OCI-LY1 (cell line): ENCODE measurements at regions not wholly inside any gene's neighbourhood (a gene's known extent, or its start where the extent isn't known, plus 50 kb on each side); places are given as distances from the start of the nearest gene placed in this dataset.
"Not testable (repeated sequence)": the region's sequence is repeated elsewhere in the genome, so short reads cannot be mapped to it uniquely, and the experiment has no call there.

ENCODE experiments used
- H2AFZ ChIP-seq: fragments of 200-600 bp; sonication (generic), shearing (Covaris generic); 2 replicates; pipeline ENCODE4 v1.6.0; 2014; ENCODE audit warnings: antibody characterized with exemption, mild to moderate bottlenecking, low read length
- H3F3A ChIP-seq: fragments of 200-600 bp; sonication (generic), shearing (Covaris generic); 2 replicates; pipeline ENCODE4 v1.6.0; 2014; ENCODE audit warnings: mild to moderate bottlenecking, antibody characterized with exemption, low read length, moderate library complexity; ENCODE audit not compliant: insufficient read depth
- H3K27ac ChIP-seq: fragments of 200-600 bp; sonication (generic); 2 replicates; pipeline ENCODE4 v1.5.1; 2014; ENCODE audit warnings: low read length, mixed run types, mild to moderate bottlenecking, low read depth; ENCODE audit not compliant: poor library complexity, severe bottlenecking
- H3K27me3 ChIP-seq: fragments of 200-600 bp; sonication (generic); 2 replicates; pipeline ENCODE4 v1.6.0; 2014; ENCODE audit warnings: antibody characterized with exemption, mild to moderate bottlenecking, low read length, moderate library complexity; ENCODE audit not compliant: insufficient read depth
- H3K36me3 ChIP-seq: fragments of 200-600 bp; sonication (generic); 2 replicates; pipeline ENCODE4 v1.6.1; 2014; ENCODE audit warnings: mild to moderate bottlenecking, antibody characterized with exemption, low read length, moderate library complexity, mixed read lengths; ENCODE audit not compliant: insufficient read depth
- H3K4me1 ChIP-seq: fragments of 200-600 bp; sonication (generic); 2 replicates; pipeline ENCODE4 v1.5.1; 2014; ENCODE audit warnings: mild to moderate bottlenecking, low read length, moderate library complexity; ENCODE audit not compliant: insufficient read depth, severe bottlenecking
- H3K4me2 ChIP-seq: fragments of 200-600 bp; sonication (generic), shearing (Covaris generic); 2 replicates; pipeline ENCODE4 v1.6.1; 2014; ENCODE audit warnings: low read length
- H3K4me3 ChIP-seq: fragments of 200-600 bp; sonication (generic); 2 replicates; pipeline ENCODE4 v1.5.1; 2014; ENCODE audit warnings: low read length, low read depth, mild to moderate bottlenecking, mixed read lengths; ENCODE audit not compliant: poor library complexity, severe bottlenecking
- H3K79me2 ChIP-seq: fragments of 200-600 bp; shearing (Covaris generic); 2 replicates; pipeline ENCODE4 v1.6.1; 2016; ENCODE audit warnings: mixed run types, low read length, mixed read lengths; ENCODE audit not compliant: insufficient read depth
- H3K9ac ChIP-seq: fragments of 200-600 bp; sonication (generic), shearing (Covaris generic); 2 replicates; pipeline ENCODE4 v1.6.1; 2014; ENCODE audit warnings: mild to moderate bottlenecking, low read length, mixed read lengths
- H3K9me2 ChIP-seq: fragments of 200-600 bp; sonication (generic), shearing (Covaris generic); 2 replicates; pipeline ENCODE4 v1.6.1; 2014; ENCODE audit warnings: low read depth, mild to moderate bottlenecking, low read length, mixed read lengths
- H3K9me3 ChIP-seq: fragments of 200-600 bp; shearing (Covaris generic); 2 replicates; pipeline ENCODE4 v1.6.1; 2014; ENCODE audit warnings: low read length, mixed read lengths
- H4K20me1 ChIP-seq: fragments of 200-600 bp; sonication (generic), shearing (Covaris generic); 2 replicates; pipeline ENCODE4 v1.6.0; 2016; ENCODE audit warnings: mild to moderate bottlenecking, low read length; ENCODE audit not compliant: insufficient read depth
- EZH2 ChIP-seq: fragments of 200-600 bp; sonication (generic), shearing (Covaris generic); IDR thresholded peaks from 2 replicates; pipeline ENCODE4 v1.8.0; 2017; ENCODE audit warnings: borderline replicate concordance, mixed run types, mild to moderate bottlenecking, antibody characterized with exemption, low read length, moderate library complexity, mixed read lengths
- TF ChIP-seq, protein P1 (sequence below): fragments of 200-600 bp; sonication (generic), shearing (Covaris generic); IDR thresholded peaks from 2 replicates; pipeline ENCODE4 v1.5.1; 2017; ENCODE audit warnings: mild to moderate bottlenecking, antibody characterized with exemption, low read length, moderate library complexity, mixed read lengths

DNA sequence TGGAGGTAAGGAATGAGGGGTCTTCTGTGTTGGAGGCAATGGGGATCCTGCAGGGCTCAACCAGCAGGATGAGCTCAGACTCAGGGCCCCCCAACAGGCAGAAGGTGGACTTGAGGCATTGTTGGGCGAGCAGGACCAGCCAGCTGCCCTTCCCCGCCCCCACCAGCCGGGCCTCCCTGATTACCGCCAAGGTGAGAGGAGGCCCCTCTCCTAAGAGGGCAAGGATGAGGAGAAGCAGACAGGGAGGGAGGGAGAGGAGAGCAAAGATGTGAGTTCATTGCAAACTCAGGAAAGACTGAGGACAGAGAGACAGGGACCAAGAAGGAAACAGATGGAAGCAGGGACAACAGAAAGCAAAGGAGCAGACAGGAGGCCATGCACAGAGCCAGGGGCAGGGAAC lies 272.8 kb upstream of the XYLT1 start:
- TF ChIP-seq, protein P1, sequence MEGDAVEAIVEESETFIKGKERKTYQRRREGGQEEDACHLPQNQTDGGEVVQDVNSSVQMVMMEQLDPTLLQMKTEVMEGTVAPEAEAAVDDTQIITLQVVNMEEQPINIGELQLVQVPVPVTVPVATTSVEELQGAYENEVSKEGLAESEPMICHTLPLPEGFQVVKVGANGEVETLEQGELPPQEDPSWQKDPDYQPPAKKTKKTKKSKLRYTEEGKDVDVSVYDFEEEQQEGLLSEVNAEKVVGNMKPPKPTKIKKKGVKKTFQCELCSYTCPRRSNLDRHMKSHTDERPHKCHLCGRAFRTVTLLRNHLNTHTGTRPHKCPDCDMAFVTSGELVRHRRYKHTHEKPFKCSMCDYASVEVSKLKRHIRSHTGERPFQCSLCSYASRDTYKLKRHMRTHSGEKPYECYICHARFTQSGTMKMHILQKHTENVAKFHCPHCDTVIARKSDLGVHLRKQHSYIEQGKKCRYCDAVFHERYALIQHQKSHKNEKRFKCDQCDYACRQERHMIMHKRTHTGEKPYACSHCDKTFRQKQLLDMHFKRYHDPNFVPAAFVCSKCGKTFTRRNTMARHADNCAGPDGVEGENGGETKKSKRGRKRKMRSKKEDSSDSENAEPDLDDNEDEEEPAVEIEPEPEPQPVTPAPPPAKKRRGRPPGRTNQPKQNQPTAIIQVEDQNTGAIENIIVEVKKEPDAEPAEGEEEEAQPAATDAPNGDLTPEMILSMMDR: no peak
- TF ChIP-seq EZH2: no peak
- no peak overlapping the region for H3K27ac ChIP-seq
- no peaks in the 10 kb centered on the region for H3K4me1 ChIP-seq
- no peaks in the 10 kb centered on the region for H3K27me3 ChIP-seq
- H3K79me2 ChIP-seq: no peaks in the 10 kb centered on the region
- no peak overlapping the region for H3K4me2 ChIP-seq
- no peak overlapping the region for H3K4me3 ChIP-seq
- H3K9me3 ChIP-seq: no peaks in the 10 kb centered on the region
- H3K9ac ChIP-seq: no peak overlapping the region
- H3K36me3 ChIP-seq: no peaks in the 10 kb centered on the region
- H2AFZ ChIP-seq: no peak overlapping the region
- H3F3A ChIP-seq: no peaks in the 10 kb centered on the region
- no peaks in the 10 kb centered on the region for H4K20me1 ChIP-seq
- no peaks in the 10 kb centered on the region for H3K9me2 ChIP-seq

DNA sequence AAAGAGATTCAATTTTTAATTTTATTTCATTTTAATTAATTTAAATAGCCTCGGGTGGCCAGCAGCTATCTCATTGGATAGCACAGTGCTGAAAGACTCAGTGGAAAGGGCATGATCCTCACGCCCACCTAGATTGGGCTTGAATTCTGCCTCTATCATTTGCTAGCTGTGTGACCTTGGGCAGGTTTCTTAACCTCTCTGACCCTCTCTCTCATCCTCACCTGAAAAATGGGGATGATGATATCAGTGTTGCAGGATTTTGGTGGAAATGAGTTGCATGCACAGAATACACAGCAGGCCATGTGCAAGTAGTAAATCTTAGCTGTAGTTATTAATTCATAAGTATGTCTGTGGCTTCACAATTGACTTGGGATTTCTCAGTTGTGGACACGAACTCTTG lies 272.4 kb upstream of the XYLT1 start:
- Histone ChIP-seq H3K4me1 (no peaks in the 10 kb centered on the region), H3K4me2 (no peak overlapping the region), H3K9ac (no peak overlapping the region)

DNA sequence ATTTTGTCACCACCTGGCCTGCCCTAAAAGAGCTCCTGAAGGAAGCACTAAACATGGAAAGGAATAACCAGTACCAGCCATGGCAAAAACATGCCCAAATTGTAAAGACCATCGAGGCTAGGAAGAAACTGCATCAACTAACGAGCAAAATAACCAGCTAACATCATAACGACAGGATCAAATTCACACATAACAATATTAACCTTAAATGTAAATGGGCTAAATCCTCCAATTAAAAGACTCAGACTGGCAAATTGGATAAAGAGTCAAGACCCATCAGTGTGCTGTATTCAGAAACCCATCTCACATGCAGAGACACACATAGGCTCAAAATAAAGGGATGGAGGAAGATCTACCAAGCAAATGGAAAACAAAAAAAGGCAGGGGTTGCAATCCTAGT lies 264.3 kb upstream of the XYLT1 start:
- H3K27me3 ChIP-seq, H4K20me1 ChIP-seq, H3K27ac ChIP-seq, H3K79me2 ChIP-seq, H3K4me1 ChIP-seq, H3K36me3 ChIP-seq, H2AFZ ChIP-seq, H3K9me2 ChIP-seq, H3F3A ChIP-seq, H3K4me3 ChIP-seq, H3K9ac ChIP-seq, H3K9me3 ChIP-seq, H3K4me2 ChIP-seq: not testable (repeated sequence)

More for the DNA sequence above, 272.4 kb upstream of the XYLT1 start:
- no peak overlapping the region for H3K4me3 ChIP-seq
- H2AFZ ChIP-seq: no peak overlapping the region
- H3K36me3 ChIP-seq: no peaks in the 10 kb centered on the region
- H3K79me2 ChIP-seq: no peaks in the 10 kb centered on the region
- no peaks in the 10 kb centered on the region for H3K9me2 ChIP-seq
- no peaks in the 10 kb centered on the region for H3F3A ChIP-seq
- no peaks in the 10 kb centered on the region for H4K20me1 ChIP-seq
- H3K27me3 ChIP-seq: no peaks in the 10 kb centered on the region
- no peak overlapping the region for H3K27ac ChIP-seq
- H3K9me3 ChIP-seq: no peaks in the 10 kb centered on the region
- TF ChIP-seq, protein P1: no peak
- no peak for TF ChIP-seq EZH2

DNA sequence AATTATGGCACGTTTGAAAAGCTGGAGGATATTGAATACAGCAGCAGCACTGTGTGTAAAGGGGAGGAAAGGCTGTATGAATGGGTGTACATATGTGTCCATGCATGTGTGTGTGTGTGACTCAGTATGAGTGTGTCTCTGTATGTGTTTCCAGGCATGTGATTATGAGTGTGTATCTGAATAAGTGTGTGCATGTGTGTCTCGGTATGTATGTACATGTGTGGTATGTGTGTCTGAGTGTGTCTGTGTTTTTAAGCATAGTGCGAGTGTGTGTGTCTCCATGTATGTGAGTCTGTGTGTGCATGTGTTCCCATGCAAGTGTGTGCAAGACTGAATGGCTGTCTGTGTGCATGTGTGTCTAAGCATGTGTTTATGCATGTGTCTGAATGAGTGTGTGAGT lies 259.1 kb upstream of the XYLT1 start:
- no peak overlapping the region for H2AFZ ChIP-seq
- H3K27me3 ChIP-seq: no peaks in the 10 kb centered on the region
- no peaks in the 10 kb centered on the region for H3K4me1 ChIP-seq
- H3K36me3 ChIP-seq: no peaks in the 10 kb centered on the region
- no peaks in the 10 kb centered on the region for H3K9me2 ChIP-seq
- no peak overlapping the region for H3K4me2 ChIP-seq
- no peaks in the 10 kb centered on the region for H4K20me1 ChIP-seq
- no peak overlapping the region for H3K4me3 ChIP-seq
- H3K27ac ChIP-seq: no peak overlapping the region
- TF ChIP-seq, protein P1: no peak
- no peak for TF ChIP-seq EZH2
- no peaks in the 10 kb centered on the region for H3F3A ChIP-seq
- no peak overlapping the region for H3K9ac ChIP-seq
- H3K79me2 ChIP-seq: no peaks in the 10 kb centered on the region
- H3K9me3 ChIP-seq: no peaks in the 10 kb centered on the region
